Heart left ventricle (tissue), 13 donors: ENCODE measurements at regions not wholly inside any gene's neighbourhood (a gene's known extent, or its start where the extent isn't known, plus 50 kb on each side); places are given as distances from the start of the nearest gene placed in this dataset.

ENCODE experiments used
- CTCF ChIP-seq, 12 donors: fragments of 200-600 bp; sonication (generic) in 4 of 12; IDR thresholded peaks; one replicate each; pipeline versions ENCODE4 v1.5.0 to v1.8.0; 2018 to 2022; ENCODE audit warnings: antibody characterized with exemption in 12 of 12, mild to moderate bottlenecking in 5 of 12
- POLR2A ChIP-seq, 2 donors: fragments of 450-650 bp; IDR thresholded peaks; one replicate each; pipeline ENCODE4 v1.6.1; 2017; ENCODE audit warnings: antibody characterized with exemption in 2 of 2, mild to moderate bottlenecking in 2 of 2, moderate library complexity in 2 of 2
- donor health status: ischemic (EF 13 %, LVEDD 7.1; RV severe dilation, severe dysfunction).
- donor health status: DM: no; HTN: yes; CAD: no.
- donor health status: DM: no; HTN: no; CAD: no.
- donor health status: ischemic (EF 25% LVEDD 6.9; RV normal size, moderate dysfunction).
- donor health status: ischemic (EF 25% LVEDD 5.7; RV mildly dilated, moderate dysfunction).
- donor health status: ischemic (EF 35%, LVEDD 5.7; RV mildly dilated, moderate dysfunction).
- donor health status: nonischemic (EF 11% LVEDD 7.7; RV severe dilation, severe dysfunction).
- donor health status: DM: yes; HTN: yes; CAD: no.
- donor health status: PGD.
- donor health status: ischemic (EF 29% LVEDD 5.4; RV normal size, mild dysfunction).
- donor health status: nonischemic (EF 23%, LVEDD 6.1; RV moderate dilation, normal function).

GRCh38 chr3:35969406-35969805 is 330.1 kb downstream of the ARPP21 start:
- no peak for TF ChIP-seq POLR2A (IDR thresholded peaks at IDR 0.05)
- TF ChIP-seq CTCF (IDR thresholded peaks at IDR 0.05), result no peak
